ENCODE measurements at regions not wholly inside any gene's neighbourhood (a gene's known extent, or its start where the extent isn't known, plus 50 kb on each side); places are given as distances from the start of the nearest gene placed in this dataset.

DNA sequence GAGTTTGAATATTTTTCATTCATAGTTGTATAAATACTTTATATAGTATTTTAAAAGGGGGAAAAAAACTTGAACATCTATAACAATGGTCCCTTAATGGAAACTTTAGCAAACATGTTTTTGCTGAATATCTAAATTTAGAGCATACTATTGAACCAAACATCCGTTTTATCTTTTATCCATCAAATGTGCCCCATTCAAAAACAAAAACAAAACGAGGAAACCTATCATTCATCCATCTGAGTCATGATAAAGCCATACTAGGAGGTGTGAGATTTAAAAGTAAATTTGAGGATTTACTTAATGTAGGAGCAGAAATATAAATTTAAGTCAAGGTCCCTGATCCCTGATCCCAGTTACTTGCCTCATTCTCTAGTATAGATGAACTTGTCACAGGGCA lies 463.6 kb upstream of the MDFIC2 start:
- DNase-seq (ENCODE audit: low spot score) (no peak), ATAC-seq (ENCODE audit: low FRiP score) (no peak)
- TF ChIP-seq, protein P1, sequence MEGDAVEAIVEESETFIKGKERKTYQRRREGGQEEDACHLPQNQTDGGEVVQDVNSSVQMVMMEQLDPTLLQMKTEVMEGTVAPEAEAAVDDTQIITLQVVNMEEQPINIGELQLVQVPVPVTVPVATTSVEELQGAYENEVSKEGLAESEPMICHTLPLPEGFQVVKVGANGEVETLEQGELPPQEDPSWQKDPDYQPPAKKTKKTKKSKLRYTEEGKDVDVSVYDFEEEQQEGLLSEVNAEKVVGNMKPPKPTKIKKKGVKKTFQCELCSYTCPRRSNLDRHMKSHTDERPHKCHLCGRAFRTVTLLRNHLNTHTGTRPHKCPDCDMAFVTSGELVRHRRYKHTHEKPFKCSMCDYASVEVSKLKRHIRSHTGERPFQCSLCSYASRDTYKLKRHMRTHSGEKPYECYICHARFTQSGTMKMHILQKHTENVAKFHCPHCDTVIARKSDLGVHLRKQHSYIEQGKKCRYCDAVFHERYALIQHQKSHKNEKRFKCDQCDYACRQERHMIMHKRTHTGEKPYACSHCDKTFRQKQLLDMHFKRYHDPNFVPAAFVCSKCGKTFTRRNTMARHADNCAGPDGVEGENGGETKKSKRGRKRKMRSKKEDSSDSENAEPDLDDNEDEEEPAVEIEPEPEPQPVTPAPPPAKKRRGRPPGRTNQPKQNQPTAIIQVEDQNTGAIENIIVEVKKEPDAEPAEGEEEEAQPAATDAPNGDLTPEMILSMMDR (IDR thresholded peaks at IDR 0.05): no peak

DNA sequence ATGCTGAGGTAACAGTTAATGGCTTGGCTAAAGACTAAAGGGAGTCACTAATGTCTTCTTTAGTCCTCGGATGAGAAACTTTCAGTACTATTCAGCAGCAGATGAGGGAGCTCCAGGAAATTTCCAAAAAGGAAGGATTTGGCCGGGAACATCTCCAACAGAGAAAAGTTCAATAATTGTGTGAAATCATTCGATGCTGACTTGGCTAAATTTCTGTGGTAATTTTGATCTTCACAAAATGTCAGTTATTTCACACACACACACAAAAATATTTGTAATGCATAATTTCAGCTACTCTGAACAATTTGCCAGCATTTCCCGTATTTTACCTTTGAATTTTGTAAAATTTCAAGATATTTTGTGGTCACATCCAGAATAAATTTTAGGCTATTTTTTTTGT lies 462.8 kb upstream of the MDFIC2 start:
- TF ChIP-seq, protein P1 (IDR thresholded peaks at IDR 0.05): no peak
- ATAC-seq (ENCODE audit: low FRiP score) (no peak), DNase-seq (ENCODE audit: low spot score) (no peak)

DNA sequence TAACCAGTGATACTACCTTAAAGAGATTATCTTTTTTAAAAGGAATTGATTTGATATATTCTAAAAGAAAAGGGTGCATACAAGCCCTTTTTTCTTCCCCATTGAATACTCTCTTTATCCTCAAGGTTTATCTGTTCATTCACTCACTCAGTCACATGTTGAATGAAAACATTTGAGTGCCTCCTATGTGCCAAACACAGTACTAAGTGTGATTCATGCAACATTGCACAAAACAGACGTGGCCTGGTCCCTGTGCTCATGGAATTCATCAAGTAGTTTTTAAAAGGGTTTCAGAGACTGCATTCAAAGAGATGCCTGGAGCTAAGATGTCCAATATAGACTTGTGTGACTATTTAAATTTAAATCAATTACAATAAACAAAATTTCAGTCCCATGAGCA lies 462.2 kb upstream of the MDFIC2 start:
- DNase-seq (ENCODE audit: low spot score): no peak
- TF ChIP-seq, protein P1 (IDR thresholded peaks at IDR 0.05): no peak
- ATAC-seq (ENCODE audit: low FRiP score): no peak

DNA sequence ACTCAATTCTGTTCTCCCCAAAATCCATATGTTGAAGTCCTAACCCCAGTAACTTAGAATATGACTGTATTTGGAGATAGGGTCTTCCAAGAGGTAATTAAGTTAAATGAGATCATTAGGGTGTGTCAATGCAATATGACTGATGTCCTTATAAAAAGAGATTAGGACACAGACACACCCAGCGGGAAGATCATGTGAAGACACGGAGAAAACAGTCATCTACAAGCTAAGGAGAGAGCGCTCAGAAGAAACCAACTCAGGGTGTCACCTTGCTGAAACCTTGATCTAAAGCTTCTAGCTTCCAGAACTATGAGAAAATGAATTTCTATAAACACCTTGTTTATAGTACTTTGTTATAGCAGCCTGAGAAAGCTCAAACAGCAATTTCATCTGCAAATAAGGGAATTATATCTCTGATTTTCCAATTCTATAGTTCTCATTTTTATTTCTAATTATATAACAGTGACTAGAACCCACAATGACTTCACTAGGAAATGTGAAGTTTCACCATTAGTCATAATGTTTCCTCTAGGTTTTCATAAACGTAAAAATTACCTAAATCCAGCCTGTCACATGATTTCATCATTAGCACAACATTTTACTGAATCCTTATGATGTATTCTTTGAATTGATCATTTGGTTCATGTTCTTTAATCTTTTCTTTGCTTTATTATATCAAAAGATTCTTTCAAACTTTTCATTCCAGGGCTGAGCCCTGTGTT lies 459.1 kb upstream of the MDFIC2 start:
- ATAC-seq (ENCODE audit: low FRiP score) (no peak), DNase-seq (ENCODE audit: low spot score) (no peak)
- TF ChIP-seq, protein P1 (IDR thresholded peaks at IDR 0.05): no peak

GRCh38 chr3:70770650-70771049 lies 458.2 kb upstream of the MDFIC2 start:
- TF ChIP-seq, protein P1 (IDR thresholded peaks at IDR 0.05): no peak
- DNase-seq (ENCODE audit: low spot score): no peak
- no peak for ATAC-seq (ENCODE audit: low FRiP score)

DNA sequence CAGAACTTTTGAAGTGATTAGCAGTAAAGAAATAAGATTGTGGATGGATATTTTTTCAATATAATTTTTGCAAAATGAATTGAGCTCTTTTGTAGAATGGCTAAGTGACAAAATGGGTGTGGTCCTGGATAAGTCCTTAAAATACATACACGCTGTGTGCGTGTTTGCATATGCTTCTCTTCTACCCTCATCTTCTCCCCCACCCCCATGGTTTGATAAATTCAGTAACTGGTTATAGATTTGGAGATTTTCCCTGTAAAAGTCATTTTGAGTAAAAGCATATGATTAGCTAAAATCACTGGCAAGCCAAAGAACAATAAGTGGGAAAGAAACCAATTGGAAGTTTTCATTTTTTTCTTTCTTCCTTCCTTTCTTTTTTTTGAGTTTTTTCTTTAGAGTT lies 453.9 kb upstream of the MDFIC2 start:
- TF ChIP-seq, protein P1 (IDR thresholded peaks at IDR 0.05): no peak
- ATAC-seq (ENCODE audit: low FRiP score) (no peak), DNase-seq (ENCODE audit: low spot score) (no peak)

DNA sequence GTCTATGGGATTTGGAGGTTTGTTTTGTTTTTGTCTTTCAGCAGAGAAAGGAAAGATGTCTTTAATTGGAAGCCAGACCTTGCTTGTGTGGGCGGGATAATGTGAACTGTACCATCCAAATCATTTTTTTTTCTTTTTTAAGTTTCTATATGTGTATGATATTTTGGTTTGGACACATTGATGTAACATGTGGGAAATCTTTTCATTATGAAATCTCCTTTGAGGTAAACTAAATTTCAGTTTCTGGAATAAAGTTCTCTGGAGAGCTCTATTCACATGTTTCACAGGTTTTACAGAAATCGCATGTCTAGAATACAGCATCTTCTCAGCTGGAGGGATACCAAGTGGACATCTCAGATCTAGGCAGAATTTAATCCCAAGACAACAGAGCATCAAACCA lies 451.5 kb upstream of the MDFIC2 start:
- DNase-seq (ENCODE audit: low spot score): no peak
- TF ChIP-seq, protein P1 (IDR thresholded peaks at IDR 0.05): no peak
- no peak for ATAC-seq (ENCODE audit: low FRiP score)

Data from omental fat pad (tissue), 3 donors.